MM.1S (cell line): ENCODE measurements at regions not wholly inside any gene's neighbourhood (a gene's known extent, or its start where the extent isn't known, plus 50 kb on each side); places are given as distances from the start of the nearest gene placed in this dataset.

ENCODE experiments used
- EZH2phosphoT487 ChIP-seq: fragments of 300-600 bp; sonication (generic); IDR thresholded peaks from 2 replicates; pipeline ENCODE4 v1.6.1; 2018; ENCODE audit warnings: antibody characterized with exemption, low read length
- TF ChIP-seq, protein P1 (sequence below): fragments of 300-600 bp; sonication (generic); IDR thresholded peaks from 2 replicates; pipeline ENCODE4 v1.5.1; 2016; ENCODE audit warnings: antibody characterized with exemption, low read length, mixed read lengths

GRCh38 chr18:59959073-59959472, 59.3 kb downstream of the PMAIP1 start:
- TF ChIP-seq, protein P1, sequence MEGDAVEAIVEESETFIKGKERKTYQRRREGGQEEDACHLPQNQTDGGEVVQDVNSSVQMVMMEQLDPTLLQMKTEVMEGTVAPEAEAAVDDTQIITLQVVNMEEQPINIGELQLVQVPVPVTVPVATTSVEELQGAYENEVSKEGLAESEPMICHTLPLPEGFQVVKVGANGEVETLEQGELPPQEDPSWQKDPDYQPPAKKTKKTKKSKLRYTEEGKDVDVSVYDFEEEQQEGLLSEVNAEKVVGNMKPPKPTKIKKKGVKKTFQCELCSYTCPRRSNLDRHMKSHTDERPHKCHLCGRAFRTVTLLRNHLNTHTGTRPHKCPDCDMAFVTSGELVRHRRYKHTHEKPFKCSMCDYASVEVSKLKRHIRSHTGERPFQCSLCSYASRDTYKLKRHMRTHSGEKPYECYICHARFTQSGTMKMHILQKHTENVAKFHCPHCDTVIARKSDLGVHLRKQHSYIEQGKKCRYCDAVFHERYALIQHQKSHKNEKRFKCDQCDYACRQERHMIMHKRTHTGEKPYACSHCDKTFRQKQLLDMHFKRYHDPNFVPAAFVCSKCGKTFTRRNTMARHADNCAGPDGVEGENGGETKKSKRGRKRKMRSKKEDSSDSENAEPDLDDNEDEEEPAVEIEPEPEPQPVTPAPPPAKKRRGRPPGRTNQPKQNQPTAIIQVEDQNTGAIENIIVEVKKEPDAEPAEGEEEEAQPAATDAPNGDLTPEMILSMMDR, result no peak
- TF ChIP-seq EZH2phosphoT487, result no peak
